ENCODE measurements at regions not wholly inside any gene's neighbourhood (a gene's known extent, or its start where the extent isn't known, plus 50 kb on each side); places are given as distances from the start of the nearest gene placed in this dataset.

GRCh38 chr9:75541734-75542133 lies 348.7 kb upstream of the PCSK5 start:
- H3K4me2 ChIP-seq (ENCODE audit: insufficient read depth, insufficient read length, low read length) = no peak overlapping the region
- H2BK5ac ChIP-seq (ENCODE audit: insufficient read length, low read length) = no peak overlapping the region
- no peaks in the 10 kb centered on the region for H3K27me3 Mint-ChIP-seq (ENCODE audit: low read depth)
- H2BK20ac ChIP-seq (ENCODE audit: low read depth, low read length, poor library complexity, severe bottlenecking) = no peak overlapping the region
- no peaks in the 10 kb centered on the region for H4K20me1 ChIP-seq (ENCODE audit: control insufficient read depth, insufficient read depth, insufficient read length)
- H3K4me1 Mint-ChIP-seq = no peaks in the 10 kb centered on the region
- no peak overlapping the region for H3T11ph ChIP-seq (ENCODE audit: low read length)
- H4K8ac ChIP-seq (replicated peaks; ENCODE audit: insufficient read length, low read depth, low read length) = no peak overlapping the region
- no peaks in the 10 kb centered on the region for H3K4me1 ChIP-seq (ENCODE audit: insufficient read depth, low read length)
- H3K27ac Mint-ChIP-seq = 0 out of 7 replicates have a peak overlapping the region, but pooled peaks of 1 of the 3 experiments have one; percentile 28
- H3K4ac ChIP-seq (ENCODE audit: low read depth, low read length) = no peak overlapping the region
- H3K14ac ChIP-seq (ENCODE audit: insufficient read depth, low read length) = no peak overlapping the region
- H3K27me3 ChIP-seq (ENCODE audit: insufficient read depth, low read length) = no peaks in the 10 kb centered on the region
- no peaks in the 10 kb centered on the region for H3K79me1 ChIP-seq (ENCODE audit: insufficient read depth, low read depth, low read length, poor library complexity, severe bottlenecking)
- no peak overlapping the region for H2AK5ac ChIP-seq (ENCODE audit: insufficient read length, low read length)
- no peaks in the 10 kb centered on the region for H3K79me2 ChIP-seq (ENCODE audit: insufficient read depth, low read length)
- no peak overlapping the region for H2BK12ac ChIP-seq (ENCODE audit: insufficient read length, low read depth, low read length)
- no peak overlapping the region for H3K4me3 Mint-ChIP-seq
- no peaks in the 10 kb centered on the region for H3K9me3 ChIP-seq (ENCODE audit: control insufficient read depth, low read depth, low read length)
- no peak for DNase-seq
- no CpG with 5 or more reads among the region's 1 CpG for WGBS (ENCODE audit: extremely low coverage, insufficient read length, low lambda C conversion rate)
- no peak overlapping the region for H3K9ac ChIP-seq (ENCODE audit: extremely low read depth, insufficient read length, low read length)
- no peak for TF ChIP-seq CTCF (conservative IDR thresholded peaks at IDR 0.05)
- no peaks in the 10 kb centered on the region for H3K36me3 Mint-ChIP-seq (ENCODE audit: insufficient read depth in 1 of 3, low read depth in 3 of 3)
- H3K56ac ChIP-seq (ENCODE audit: insufficient read length, low read depth, low read length) = no peak overlapping the region
- no peak overlapping the region for H2AFZ ChIP-seq (ENCODE audit: low read length)
- no peak overlapping the region for H2BK120ac ChIP-seq (ENCODE audit: low read depth, low read length, poor library complexity, severe bottlenecking)
- H3K27ac ChIP-seq (ENCODE audit: insufficient read length, low read depth, low read length) = no peak overlapping the region
- H4K5ac ChIP-seq (ENCODE audit: insufficient read length, low read depth, low read length) = no peak overlapping the region
- no peak overlapping the region for H3K18ac ChIP-seq (ENCODE audit: insufficient read length, low read depth, low read length)
- no peak overlapping the region for H3K23ac ChIP-seq (ENCODE audit: insufficient read length, low read depth, low read length)
- peaks cover 0 to 3% of the 10 kb centered on the region in 2 experiments; a peak in 1 of 5 replicates for H3K9me3 Mint-ChIP-seq
- no peaks in the 10 kb centered on the region for H3K23me2 ChIP-seq (ENCODE audit: insufficient read length, low read depth, low read length, poor library complexity, severe bottlenecking)
- no peak overlapping the region for H2BK15ac ChIP-seq (ENCODE audit: low read depth, low read length)
- no peak overlapping the region for H4K91ac ChIP-seq (ENCODE audit: insufficient read length, low read depth, low read length)

All from H9 (cell line).